ENCODE measurements at regions not wholly inside any gene's neighbourhood (a gene's known extent, or its start where the extent isn't known, plus 50 kb on each side); places are given as distances from the start of the nearest gene placed in this dataset.

GRCh38 chr22:33971561-33971961, 51.3 kb upstream of the LARGE1 start:
- no peak overlapping the region for H3K27ac ChIP-seq
- no peak for TF ChIP-seq CTCF (conservative IDR thresholded peaks at IDR 0.05)

GRCh38 chr22:33975841-33976240, 55.6 kb upstream of the LARGE1 start:
- no peak for TF ChIP-seq CTCF (conservative IDR thresholded peaks at IDR 0.05)
- no peak overlapping the region for H3K27ac ChIP-seq

- H3K27ac ChIP-seq, result no peak overlapping the region
- TF ChIP-seq CTCF (conservative IDR thresholded peaks at IDR 0.05), result no peak
Measured at GRCh38 chr22:33983558-33983957, 63.3 kb upstream of the LARGE1 start.

- no peak overlapping the region for H3K27ac ChIP-seq
- no peak for TF ChIP-seq CTCF (conservative IDR thresholded peaks at IDR 0.05)
Measured at GRCh38 chr22:33984211-33984610, 63.9 kb upstream of the LARGE1 start.

- no peak for TF ChIP-seq CTCF (conservative IDR thresholded peaks at IDR 0.05)
- no peak overlapping the region for H3K27ac ChIP-seq
Measured at GRCh38 chr22:33984656-33985285, 64.5 kb upstream of the LARGE1 start.

- no peak for TF ChIP-seq CTCF (conservative IDR thresholded peaks at IDR 0.05)
- no peak overlapping the region for H3K27ac ChIP-seq
Measured at GRCh38 chr22:33985506-33985905, 65.2 kb upstream of the LARGE1 start.

GRCh38 chr22:33986167-33986771, 66.0 kb upstream of the LARGE1 start:
- H3K27ac ChIP-seq, result no peak overlapping the region
- no peak for TF ChIP-seq CTCF (conservative IDR thresholded peaks at IDR 0.05)
